ENCODE measurements at regions not wholly inside any gene's neighbourhood (a gene's known extent, or its start where the extent isn't known, plus 50 kb on each side); places are given as distances from the start of the nearest gene placed in this dataset.

DNA sequence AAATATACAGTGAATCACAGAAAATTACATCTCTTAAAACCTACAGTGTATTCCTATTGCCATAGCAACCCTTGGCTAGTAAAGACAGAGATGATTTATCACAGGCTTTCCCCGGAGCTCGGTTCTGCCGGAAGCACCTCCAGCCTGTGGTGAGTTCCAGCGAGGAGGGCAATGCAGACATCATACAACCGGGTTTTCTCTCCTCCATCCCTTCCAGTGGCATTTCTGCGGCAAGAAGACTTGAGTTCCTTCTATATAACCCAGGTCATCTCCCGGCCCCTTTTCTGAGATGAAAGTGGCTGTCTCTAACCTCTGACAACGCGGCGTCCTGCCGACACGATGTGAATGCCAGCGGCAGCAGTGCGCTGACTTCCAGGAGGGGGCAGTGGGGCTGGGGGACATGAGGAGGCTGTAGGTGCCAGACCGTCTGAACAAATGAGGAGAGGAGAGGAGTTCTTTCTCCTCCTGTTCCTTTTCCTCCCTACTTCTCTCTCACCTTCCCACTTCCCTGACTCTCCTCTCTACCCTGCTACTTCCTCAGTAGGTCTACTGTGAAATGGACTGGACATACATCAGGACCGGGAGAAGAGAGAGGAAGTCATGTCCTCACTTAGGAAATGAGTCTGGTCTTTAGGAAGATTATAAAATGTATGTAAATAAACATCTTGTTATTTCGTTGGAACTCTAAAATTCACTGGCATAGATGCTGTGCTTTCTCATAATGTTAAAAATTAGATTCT is 68.6 kb upstream of the MAX start:
- TF ChIP-seq, protein P1, sequence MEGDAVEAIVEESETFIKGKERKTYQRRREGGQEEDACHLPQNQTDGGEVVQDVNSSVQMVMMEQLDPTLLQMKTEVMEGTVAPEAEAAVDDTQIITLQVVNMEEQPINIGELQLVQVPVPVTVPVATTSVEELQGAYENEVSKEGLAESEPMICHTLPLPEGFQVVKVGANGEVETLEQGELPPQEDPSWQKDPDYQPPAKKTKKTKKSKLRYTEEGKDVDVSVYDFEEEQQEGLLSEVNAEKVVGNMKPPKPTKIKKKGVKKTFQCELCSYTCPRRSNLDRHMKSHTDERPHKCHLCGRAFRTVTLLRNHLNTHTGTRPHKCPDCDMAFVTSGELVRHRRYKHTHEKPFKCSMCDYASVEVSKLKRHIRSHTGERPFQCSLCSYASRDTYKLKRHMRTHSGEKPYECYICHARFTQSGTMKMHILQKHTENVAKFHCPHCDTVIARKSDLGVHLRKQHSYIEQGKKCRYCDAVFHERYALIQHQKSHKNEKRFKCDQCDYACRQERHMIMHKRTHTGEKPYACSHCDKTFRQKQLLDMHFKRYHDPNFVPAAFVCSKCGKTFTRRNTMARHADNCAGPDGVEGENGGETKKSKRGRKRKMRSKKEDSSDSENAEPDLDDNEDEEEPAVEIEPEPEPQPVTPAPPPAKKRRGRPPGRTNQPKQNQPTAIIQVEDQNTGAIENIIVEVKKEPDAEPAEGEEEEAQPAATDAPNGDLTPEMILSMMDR (IDR thresholded peaks at IDR 0.05) = peak in 1 of 6 experiments; percentile 11
- TF ChIP-seq EP300 (IDR thresholded peaks at IDR 0.05) (no peak), POLR2A (IDR thresholded peaks at IDR 0.05) (no peak)

Data from upper lobe of left lung (tissue), 4 donors.